Prostate gland (tissue), 2 donors: ENCODE measurements at regions not wholly inside any gene's neighbourhood (a gene's known extent, or its start where the extent isn't known, plus 50 kb on each side); places are given as distances from the start of the nearest gene placed in this dataset.

Source experiments
- DNase-seq: peaks from one replicate; pipeline ENCODE4 v3.0.0-alpha.2; 2019; ENCODE audit warnings: low spot score
- H3K27ac ChIP-seq, 2 donors: fragments of 200-600 bp; sonication (generic); 2 replicates each; pipeline ENCODE4 v1.5.1; 2017 to 2019
- H3K27me3 ChIP-seq: fragments of 200-600 bp; sonication (generic); replicated peaks from 2 replicates; pipeline ENCODE4 v1.5.1; 2019; ENCODE audit not compliant: insufficient read depth
- H3K36me3 ChIP-seq, 2 donors: fragments of 200-600 bp; sonication (generic); 1 replicate in 1 of 2; 2 replicates in 1 of 2; pipeline versions ENCODE4 v1.5.1 to v1.8.1; 2017 to 2019
- H3K4me1 ChIP-seq: fragments of 200-600 bp; sonication (generic); replicated peaks from 2 replicates; pipeline ENCODE4 v1.5.1; 2019
- H3K4me3 ChIP-seq, 2 donors: fragments of 200-600 bp; sonication (generic); 2 replicates each; pipeline ENCODE4 v1.5.1; 2017 to 2019
- H3K9me3 ChIP-seq: fragments of 200-600 bp; sonication (generic); 2 replicates; pipeline ENCODE4 v1.5.1; 2017
- CTCF ChIP-seq, 4 experiments: fragments of 200-600 bp in 2 of 4; fragments of 450-650 bp in 2 of 4; sonication (generic) in 2 of 4; IDR thresholded peaks; 1 replicate in 3 of 4; 2 replicates in 1 of 4; pipeline ENCODE4 v1.5.1; 2016 to 2019; ENCODE audit warnings: antibody characterized with exemption in 4 of 4, mild to moderate bottlenecking in 2 of 4, moderate library complexity in 2 of 4
- POLR2A ChIP-seq: fragments of 450-650 bp; IDR thresholded peaks from one replicate; pipeline ENCODE4 v1.6.1; 2016; ENCODE audit warnings: antibody characterized with exemption, mild to moderate bottlenecking
- POLR2AphosphoS5 ChIP-seq: sonication (generic); formaldehyde crosslinking; IDR thresholded peaks from one replicate; pipeline ENCODE4 v1.6.1; 2017; ENCODE audit warnings: antibody characterized with exemption
- WGBS: methylation state at CpG from one replicate; pipeline ENCODE4 v1.1.5; 2018; 5-methylcytosine and 5-hydroxymethylcytosine counted together
- intact Hi-C: fragments of 100-400 bp; cut with DNase I; formaldehyde crosslinking; loops from one replicate; pipeline ENCODE4 v1.14.2; 2022
- small RNA-seq, 2 donors: library from RNA; depleted of rRNA; stranded (forward); fragments of <200 nt; gene quantifications; one replicate each; pipeline ENCODE3, GENCODE V24; 2016

- Histone ChIP-seq H3K27ac (no peak overlapping the region), H3K27me3 (no peaks in the 10 kb centered on the region), H3K4me3 (no peak overlapping the region), H3K36me3 (no peaks in the 10 kb centered on the region), H3K4me1 (no peaks in the 10 kb centered on the region), H3K9me3 (no peaks in the 10 kb centered on the region)
- no peak for TF ChIP-seq CTCF (IDR thresholded peaks at IDR 0.05)
- TF ChIP-seq POLR2A: no peak
- no peak for TF ChIP-seq POLR2AphosphoS5
- WGBS: 93% methylated on average over 2 of the region's 2 CpGs
- no peak for DNase-seq
- intact Hi-C loops: no loop called here
These were observed 66.7 kb downstream of the C16orf95 start for GRCh38 chr16:87250431-87250960.

GRCh38 chr16:87252269-87252970 is 64.8 kb downstream of the C16orf95 start:
- 87% methylated on average over 12 of the region's 12 CpGs for WGBS
- no peaks in the 10 kb centered on the region for H3K4me1 ChIP-seq
- no peak for DNase-seq

More at GRCh38 chr16:87252269-87252970, 64.8 kb downstream of the C16orf95 start:
- intact Hi-C loops: no loop called here
- no peaks in the 10 kb centered on the region for H3K36me3 ChIP-seq
- no peak for TF ChIP-seq POLR2A
- no peak for TF ChIP-seq POLR2AphosphoS5
- TF ChIP-seq CTCF (IDR thresholded peaks at IDR 0.05): no peak
- no peaks in the 10 kb centered on the region for H3K9me3 ChIP-seq
- H3K4me3 ChIP-seq: no peak overlapping the region
- no peaks in the 10 kb centered on the region for H3K27me3 ChIP-seq
- no peak overlapping the region for H3K27ac ChIP-seq

Small RNA genes lying in the stretch of these regions (small RNA-seq; reads per million reads assigned to genes)
- gene AC093519.1: 0 to 0.09 reads per million in 2 donors
